ENCODE measurements at regions not wholly inside any gene's neighbourhood (a gene's known extent, or its start where the extent isn't known, plus 50 kb on each side); places are given as distances from the start of the nearest gene placed in this dataset.

DNA sequence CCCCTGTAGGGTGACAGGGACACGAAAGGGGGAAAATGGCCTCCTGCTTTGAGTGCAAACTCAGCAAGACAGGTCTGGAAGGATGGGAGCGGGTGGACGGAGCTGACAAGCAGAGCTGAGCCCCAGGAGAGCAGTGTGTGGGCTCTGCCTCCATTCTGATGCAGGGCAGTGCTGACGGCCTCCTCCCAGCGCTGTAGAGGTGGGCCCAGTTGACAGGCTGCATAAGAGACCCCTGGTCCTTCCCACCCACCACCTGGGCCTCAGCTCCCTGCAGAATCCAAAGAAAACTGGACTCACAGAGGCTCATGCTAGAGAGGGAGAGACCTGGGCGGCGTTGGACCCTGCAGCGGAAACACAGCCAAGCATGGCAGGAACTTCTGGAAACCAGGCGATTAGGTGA is 1113.4 kb downstream of the BRD1 start:
- TF ChIP-seq, protein P1, sequence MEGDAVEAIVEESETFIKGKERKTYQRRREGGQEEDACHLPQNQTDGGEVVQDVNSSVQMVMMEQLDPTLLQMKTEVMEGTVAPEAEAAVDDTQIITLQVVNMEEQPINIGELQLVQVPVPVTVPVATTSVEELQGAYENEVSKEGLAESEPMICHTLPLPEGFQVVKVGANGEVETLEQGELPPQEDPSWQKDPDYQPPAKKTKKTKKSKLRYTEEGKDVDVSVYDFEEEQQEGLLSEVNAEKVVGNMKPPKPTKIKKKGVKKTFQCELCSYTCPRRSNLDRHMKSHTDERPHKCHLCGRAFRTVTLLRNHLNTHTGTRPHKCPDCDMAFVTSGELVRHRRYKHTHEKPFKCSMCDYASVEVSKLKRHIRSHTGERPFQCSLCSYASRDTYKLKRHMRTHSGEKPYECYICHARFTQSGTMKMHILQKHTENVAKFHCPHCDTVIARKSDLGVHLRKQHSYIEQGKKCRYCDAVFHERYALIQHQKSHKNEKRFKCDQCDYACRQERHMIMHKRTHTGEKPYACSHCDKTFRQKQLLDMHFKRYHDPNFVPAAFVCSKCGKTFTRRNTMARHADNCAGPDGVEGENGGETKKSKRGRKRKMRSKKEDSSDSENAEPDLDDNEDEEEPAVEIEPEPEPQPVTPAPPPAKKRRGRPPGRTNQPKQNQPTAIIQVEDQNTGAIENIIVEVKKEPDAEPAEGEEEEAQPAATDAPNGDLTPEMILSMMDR (IDR thresholded peaks at IDR 0.05; ENCODE audit: low read depth, low read length, missing control alignments), result no peak
- no peak overlapping the region for H3K4me3 ChIP-seq (ENCODE audit: low read depth, low read length)
- in situ Hi-C loops (cut with HindIII; ENCODE audit: low sequenced_read_pairs), result no loop called here
- DNase-seq (ENCODE audit: low read depth), result no peak

DNA sequence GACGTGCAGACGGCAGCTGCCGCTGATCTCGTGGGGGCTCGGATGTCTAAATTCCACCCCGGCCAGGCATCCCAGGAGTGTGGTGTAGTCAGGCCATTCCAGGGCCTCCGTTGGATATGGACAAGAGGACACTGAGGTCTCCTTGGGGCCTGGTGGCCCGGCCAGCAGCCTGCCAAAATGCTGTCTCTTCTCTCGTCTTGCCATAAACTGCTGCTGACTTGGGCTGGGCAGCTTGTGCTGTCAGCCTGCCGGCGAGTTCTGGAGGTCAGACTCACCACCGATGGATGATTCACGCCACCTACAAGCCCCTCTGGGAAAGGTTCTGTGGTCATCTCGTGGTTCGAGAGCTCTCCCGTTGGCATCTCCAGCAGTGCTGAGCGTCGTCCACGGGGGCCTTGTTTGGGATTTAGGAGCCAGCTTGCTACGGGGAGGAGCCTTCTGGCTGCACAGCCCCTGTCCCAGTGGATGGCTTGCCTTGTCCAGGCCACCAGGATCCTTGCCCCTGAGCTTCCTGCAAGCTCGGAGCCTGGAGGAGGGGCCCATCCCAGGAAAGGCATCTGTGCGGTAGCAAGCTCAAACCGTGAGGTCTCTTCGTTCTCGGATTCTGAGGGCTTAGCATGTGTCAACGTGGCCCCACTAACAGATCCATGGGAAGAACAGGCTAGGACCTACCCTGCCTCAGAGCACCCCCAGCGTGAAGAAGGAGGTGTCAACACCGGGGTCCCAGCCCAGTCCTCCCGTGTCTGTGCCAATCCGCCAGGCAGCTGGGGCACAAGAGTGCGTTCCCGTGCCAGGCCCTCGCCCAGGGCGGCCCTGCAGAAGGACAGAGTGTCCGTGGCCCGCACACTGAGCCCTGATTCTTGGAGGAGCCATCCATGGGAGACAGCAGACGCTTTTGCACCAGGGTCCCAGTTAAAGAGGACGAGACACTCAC is 1114.1 kb downstream of the BRD1 start:
- no peak overlapping the region for H3K4me3 ChIP-seq (ENCODE audit: low read depth, low read length)
- in situ Hi-C loops (cut with HindIII; ENCODE audit: low sequenced_read_pairs), result no loop called here
- no peak for DNase-seq (ENCODE audit: low read depth)
- TF ChIP-seq, protein P1 (IDR thresholded peaks at IDR 0.05; ENCODE audit: low read depth, low read length, missing control alignments), result no peak

DNA sequence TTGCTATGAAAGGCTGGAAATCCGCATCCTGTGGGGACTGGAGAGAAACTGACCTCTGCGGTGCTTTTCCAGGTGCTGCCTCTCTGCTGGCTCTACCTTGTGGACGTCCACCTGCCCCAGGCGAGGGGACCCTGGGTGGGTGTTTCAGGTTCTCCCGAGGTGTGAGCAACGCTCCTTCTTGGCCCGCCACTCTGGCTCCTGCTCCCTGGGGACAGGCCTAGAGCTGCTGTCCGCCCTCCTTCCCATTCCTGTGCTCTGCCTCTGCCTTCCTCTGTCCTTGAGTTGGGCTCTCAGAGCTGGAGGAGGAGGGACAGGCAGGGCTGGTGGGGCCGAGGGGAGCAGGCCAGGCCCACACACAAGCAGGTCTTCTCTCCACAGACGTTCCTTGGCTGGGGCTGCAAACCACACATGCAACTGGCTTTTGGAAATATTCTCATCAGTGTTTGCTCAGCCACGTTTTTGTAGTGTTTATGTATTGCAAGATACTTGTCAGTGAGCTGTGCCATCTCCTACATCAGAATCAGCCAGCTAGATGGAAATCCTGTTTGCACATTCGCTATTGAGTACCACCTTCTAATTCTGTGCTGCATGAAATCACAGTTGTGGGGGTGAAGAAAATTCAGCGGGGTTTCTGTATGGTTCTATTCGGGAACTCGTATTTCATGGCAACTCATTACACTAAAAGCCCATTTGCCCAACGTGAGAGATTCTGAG is 1115.0 kb downstream of the BRD1 start:
- in situ Hi-C loops (cut with HindIII; ENCODE audit: low sequenced_read_pairs), result no loop called here
- TF ChIP-seq, protein P1 (IDR thresholded peaks at IDR 0.05; ENCODE audit: low read depth, low read length, missing control alignments), result no peak
- no peak for DNase-seq (ENCODE audit: low read depth)
- no peak overlapping the region for H3K4me3 ChIP-seq (ENCODE audit: low read depth, low read length)

DNA sequence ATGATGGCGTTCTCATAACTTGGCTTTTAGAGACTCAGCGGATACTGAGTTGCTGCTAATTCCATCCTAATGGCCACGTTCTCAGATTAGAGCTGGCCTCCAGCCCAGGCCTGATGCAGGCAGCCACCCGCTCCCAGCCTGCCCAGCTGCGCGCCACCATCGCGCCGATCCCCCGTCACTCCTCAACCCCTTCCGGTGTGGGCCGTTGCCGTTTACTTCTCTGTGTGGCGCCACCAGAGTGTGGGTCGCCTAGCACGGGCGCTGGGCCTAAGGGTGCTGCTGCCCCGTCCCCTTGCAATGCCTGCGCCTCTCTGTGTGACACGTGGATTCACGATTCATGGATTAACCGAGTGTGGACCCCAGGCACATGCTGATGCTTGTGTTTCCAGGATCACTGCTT is 1116.0 kb downstream of the BRD1 start:
- no peak overlapping the region for H3K4me3 ChIP-seq (ENCODE audit: low read depth, low read length)
- TF ChIP-seq, protein P1 (IDR thresholded peaks at IDR 0.05; ENCODE audit: low read depth, low read length, missing control alignments), result no peak
- DNase-seq (ENCODE audit: low read depth), result no peak
- in situ Hi-C loops (cut with HindIII; ENCODE audit: low sequenced_read_pairs), result no loop called here

DNA sequence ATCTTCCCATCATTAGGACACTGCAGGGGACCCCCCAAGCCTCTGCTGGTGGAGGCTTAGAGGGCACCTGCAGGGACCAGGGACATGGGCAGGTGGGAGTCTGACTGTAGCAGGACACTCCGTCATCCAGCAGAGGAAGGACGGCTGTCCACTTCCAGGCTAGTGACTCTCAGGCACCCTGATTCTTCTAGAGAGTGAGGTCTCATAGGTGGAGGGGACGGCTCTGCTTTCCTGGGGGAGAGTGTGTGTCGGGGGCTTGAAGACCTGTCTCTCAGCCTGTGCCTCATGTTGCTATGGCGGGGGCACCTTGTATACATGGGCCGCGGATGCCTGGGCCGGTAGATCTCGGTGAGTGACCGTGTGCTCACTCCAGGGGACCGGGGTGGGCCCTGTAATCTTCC is 1116.6 kb downstream of the BRD1 start:
- TF ChIP-seq, protein P1 (IDR thresholded peaks at IDR 0.05; ENCODE audit: low read depth, low read length, missing control alignments), result no peak
- in situ Hi-C loops (cut with HindIII; ENCODE audit: low sequenced_read_pairs), result no loop called here
- no peak for DNase-seq (ENCODE audit: low read depth)
- H3K4me3 ChIP-seq (ENCODE audit: low read depth, low read length), result no peak overlapping the region

DNA sequence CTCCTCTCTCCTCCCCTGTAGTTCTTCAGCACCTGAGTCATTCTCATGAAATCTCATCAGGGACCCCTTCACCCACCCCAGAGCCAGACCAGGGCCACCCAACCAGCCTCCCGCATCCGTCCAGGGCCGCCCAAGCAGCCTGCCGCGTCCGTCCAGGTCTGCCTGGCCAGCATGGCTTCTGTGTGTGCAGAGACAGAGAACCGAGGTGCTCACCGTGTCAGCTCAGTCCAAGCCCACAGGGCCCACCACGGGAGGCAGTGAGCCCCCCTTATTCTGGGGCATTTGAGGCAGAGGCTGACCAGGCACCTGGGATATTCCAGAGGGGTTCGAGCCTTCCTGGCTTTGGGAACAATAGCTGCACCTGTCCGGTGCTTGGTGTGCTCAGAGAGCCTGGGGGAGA is 1117.3 kb downstream of the BRD1 start:
- TF ChIP-seq, protein P1 (IDR thresholded peaks at IDR 0.05; ENCODE audit: low read depth, low read length, missing control alignments), result no peak
- in situ Hi-C loops (cut with HindIII; ENCODE audit: low sequenced_read_pairs), result no loop called here
- DNase-seq (ENCODE audit: low read depth), result no peak
- no peak overlapping the region for H3K4me3 ChIP-seq (ENCODE audit: low read depth, low read length)
